Loucy (cell line): ENCODE measurements at regions not wholly inside any gene's neighbourhood (a gene's known extent, or its start where the extent isn't known, plus 50 kb on each side); places are given as distances from the start of the nearest gene placed in this dataset.

Source experiments
- CTCF ChIP-seq: fragments of 200-600 bp; sonication (generic); conservative IDR thresholded peaks from 2 replicates; pipeline ENCODE4 v1.5.1; 2014; ENCODE audit warnings: mild to moderate bottlenecking, antibody characterized with exemption, low read length
- EZH2phosphoT487 ChIP-seq: fragments of 200-600 bp; IDR thresholded peaks from 2 replicates; pipeline ENCODE4 v1.6.1; 2018; ENCODE audit warnings: antibody characterized with exemption, mild to moderate bottlenecking, moderate library complexity, borderline replicate concordance

GRCh38 chr14:49467091-49467490 is 119.1 kb downstream of the RPS29 start:
- TF ChIP-seq EZH2phosphoT487 (no peak), CTCF (no peak)
